Activated CD8-positive, alpha-beta T cell treated with anti-CD3 and anti-CD28 coated beads for 36 hours (primary cell): ENCODE measurements at regions not wholly inside any gene's neighbourhood (a gene's known extent, or its start where the extent isn't known, plus 50 kb on each side); places are given as distances from the start of the nearest gene placed in this dataset.

Experiments used
- ATAC-seq: fragments of 200-7000 bp; cut with Tn5 transposase; one replicate; pipeline ENCODE4 v1.10.0; 2021; ENCODE audit warnings: mild to moderate bottlenecking, moderate library complexity
- CTCF ChIA-PET: fragments of 350-600 bp; sonication (Branson Sonifier 250); formaldehyde crosslinking; loops from one replicate; lab custom pipeline; 2021; ENCODE audit warnings: antibody characterized with exemption; lab: Charles Lee
- POLR2A ChIA-PET: fragments of 350-600 bp; sonication (Branson Sonifier 250); formaldehyde crosslinking; loops from one replicate; lab custom pipeline; 2021; ENCODE audit warnings: antibody characterized with exemption; lab: Charles Lee
- DNase-seq: peaks from one replicate; pipeline ENCODE4 v3.0.0-alpha.2; 2020
- H3K27ac Mint-ChIP-seq: one replicate; pipeline ENCODE4 v1.8.0; 2021; ENCODE audit warnings: mild to moderate bottlenecking, mixed read lengths
- H3K27me3 Mint-ChIP-seq: one replicate; pipeline ENCODE4 v1.8.0; 2021; ENCODE audit warnings: mixed read lengths
- H3K36me3 Mint-ChIP-seq: one replicate; pipeline ENCODE4 v1.8.0; 2021; ENCODE audit warnings: low read depth, mixed read lengths
- H3K4me1 Mint-ChIP-seq: one replicate; pipeline ENCODE4 v1.8.0; 2021; ENCODE audit warnings: low read depth, mixed read lengths
- H3K4me3 Mint-ChIP-seq: one replicate; pipeline ENCODE4 v1.8.0; 2021; ENCODE audit warnings: mild to moderate bottlenecking, moderate library complexity, mixed read lengths
- H3K9me3 Mint-ChIP-seq: one replicate; pipeline ENCODE4 v1.8.0; 2021; ENCODE audit warnings: mixed read lengths
- CTCF ChIP-seq: fragments of 200-600 bp; IDR thresholded peaks from one replicate; pipeline ENCODE4 v1.8.0; 2022; ENCODE audit warnings: antibody characterized with exemption, mild to moderate bottlenecking
- intact Hi-C: fragments of 100-400 bp; cut with micrococcal nuclease; formaldehyde crosslinking; loops from one replicate; pipeline ENCODE4 v1.10.0; 2022

GRCh38 chr6:168735268-168735949 is 294.4 kb downstream of the SMOC2 start:
- Mint-ChIP-seq H3K27ac (no peak overlapping the region), H3K4me1 (no peaks in the 10 kb centered on the region), H3K9me3 (peaks cover 5% of the 10 kb centered on the region), H3K4me3 (no peak overlapping the region), H3K27me3 (peaks cover 3% of the 10 kb centered on the region), H3K36me3 (no peaks in the 10 kb centered on the region)
- DNase-seq, result no peak
- no peak for TF ChIP-seq CTCF
- CTCF ChIA-PET, result interaction anchor here (0.6 kb wide), 1 partner anchor 517 kb away, joined by 3 read pairs; no protein-coding TSS in a partner anchor
- POLR2A ChIA-PET, result no interaction called here
- intact Hi-C loops, result no loop called here
- ATAC-seq, result no peak

GRCh38 chr6:168734523-168734922 is 293.5 kb downstream of the SMOC2 start:
- no peak for TF ChIP-seq CTCF
- H3K9me3 Mint-ChIP-seq, result peaks cover 5% of the 10 kb centered on the region
- no peak overlapping the region for H3K27ac Mint-ChIP-seq

GRCh38 chr6:168732676-168733075 is 291.7 kb downstream of the SMOC2 start:
- DNase-seq (no peak), ATAC-seq (no peak)
- CTCF ChIA-PET, result no interaction called here
- Mint-ChIP-seq H3K27me3 (peaks cover 3% of the 10 kb centered on the region), H3K36me3 (no peaks in the 10 kb centered on the region), H3K9me3 (peaks cover 5% of the 10 kb centered on the region), H3K4me3 (no peak overlapping the region), H3K27ac (no peak overlapping the region), H3K4me1 (no peaks in the 10 kb centered on the region)
- no peak for TF ChIP-seq CTCF
- intact Hi-C loops, result no loop called here
- POLR2A ChIA-PET, result no interaction called here

More at GRCh38 chr6:168734523-168734922, 293.5 kb downstream of the SMOC2 start:
- Mint-ChIP-seq H3K4me3 (no peak overlapping the region), H3K36me3 (no peaks in the 10 kb centered on the region), H3K27me3 (peaks cover 3% of the 10 kb centered on the region), H3K4me1 (no peaks in the 10 kb centered on the region)
- POLR2A ChIA-PET, result no interaction called here
- CTCF ChIA-PET, result interaction anchor here (0.6 kb wide), 1 partner anchor 517 kb away, joined by 3 read pairs; no protein-coding TSS in a partner anchor
- DNase-seq (no peak), ATAC-seq (no peak)
- intact Hi-C loops, result no loop called here

GRCh38 chr6:168730931-168731716 is 290.1 kb downstream of the SMOC2 start:
- ChIA-PET CTCF (no interaction called here), POLR2A (no interaction called here)
- Mint-ChIP-seq H3K4me3 (no peak overlapping the region), H3K36me3 (no peaks in the 10 kb centered on the region), H3K4me1 (no peaks in the 10 kb centered on the region), H3K9me3 (no peaks in the 10 kb centered on the region), H3K27me3 (peaks cover 3% of the 10 kb centered on the region), H3K27ac (no peak overlapping the region)
- intact Hi-C loops, result no loop called here
- TF ChIP-seq CTCF, result no peak
- ATAC-seq (no peak), DNase-seq (no peak)

- no peak overlapping the region for H3K4me3 Mint-ChIP-seq
- peaks cover 3% of the 10 kb centered on the region for H3K27me3 Mint-ChIP-seq
- intact Hi-C loops, result no loop called here
- ChIA-PET POLR2A (no interaction called here), CTCF (no interaction called here)
- no peaks in the 10 kb centered on the region for H3K36me3 Mint-ChIP-seq
- no peaks in the 10 kb centered on the region for H3K4me1 Mint-ChIP-seq
- TF ChIP-seq CTCF, result no peak
- no peak overlapping the region for H3K27ac Mint-ChIP-seq
- no peak for ATAC-seq
- H3K9me3 Mint-ChIP-seq, result peaks cover 2% of the 10 kb centered on the region
- DNase-seq, result no peak
These were observed 287.1 kb downstream of the SMOC2 start for GRCh38 chr6:168728056-168728455.
